IPS-18a (cell line): ENCODE measurements at regions not wholly inside any gene's neighbourhood (a gene's known extent, or its start where the extent isn't known, plus 50 kb on each side); places are given as distances from the start of the nearest gene placed in this dataset.

Source experiments
- H3K27ac ChIP-seq: one replicate; pipeline ENCODE4 v1.5.1; 2013; ENCODE audit warnings: low read length
- H3K27me3 ChIP-seq: one replicate; pipeline ENCODE4 v1.6.1; 2013; ENCODE audit warnings: mild to moderate bottlenecking, low read length; ENCODE audit not compliant: control insufficient read depth, insufficient read depth
- H3K36me3 ChIP-seq: one replicate; pipeline ENCODE4 v1.6.1; 2013; ENCODE audit warnings: low read depth, low read length; ENCODE audit not compliant: control insufficient read depth
- H3K4me1 ChIP-seq: one replicate; pipeline ENCODE4 v1.6.1; 2013; ENCODE audit warnings: low read depth, low read length; ENCODE audit not compliant: control insufficient read depth
- H3K4me3 ChIP-seq: one replicate; pipeline ENCODE4 v1.5.1; 2013; ENCODE audit warnings: low read length
- H3K9ac ChIP-seq: one replicate; pipeline ENCODE4 v1.6.1; 2013; ENCODE audit warnings: mild to moderate bottlenecking, low read length, moderate library complexity
- H3K9me3 ChIP-seq: one replicate; pipeline ENCODE4 v1.6.1; 2013; ENCODE audit warnings: low read depth, low read length; ENCODE audit not compliant: control insufficient read depth

- no peak overlapping the region for H3K27ac ChIP-seq
- H3K4me3 ChIP-seq = no peak overlapping the region
- no peaks in the 10 kb centered on the region for H3K9me3 ChIP-seq
- H3K27me3 ChIP-seq = no peaks in the 10 kb centered on the region
- H3K4me1 ChIP-seq = peaks cover 6% of the 10 kb centered on the region
- H3K36me3 ChIP-seq = peaks cover 5% of the 10 kb centered on the region
- no peak overlapping the region for H3K9ac ChIP-seq
These were observed 66.1 kb downstream of the FAM217A start for GRCh38 chr6:4012826-4013225.

DNA sequence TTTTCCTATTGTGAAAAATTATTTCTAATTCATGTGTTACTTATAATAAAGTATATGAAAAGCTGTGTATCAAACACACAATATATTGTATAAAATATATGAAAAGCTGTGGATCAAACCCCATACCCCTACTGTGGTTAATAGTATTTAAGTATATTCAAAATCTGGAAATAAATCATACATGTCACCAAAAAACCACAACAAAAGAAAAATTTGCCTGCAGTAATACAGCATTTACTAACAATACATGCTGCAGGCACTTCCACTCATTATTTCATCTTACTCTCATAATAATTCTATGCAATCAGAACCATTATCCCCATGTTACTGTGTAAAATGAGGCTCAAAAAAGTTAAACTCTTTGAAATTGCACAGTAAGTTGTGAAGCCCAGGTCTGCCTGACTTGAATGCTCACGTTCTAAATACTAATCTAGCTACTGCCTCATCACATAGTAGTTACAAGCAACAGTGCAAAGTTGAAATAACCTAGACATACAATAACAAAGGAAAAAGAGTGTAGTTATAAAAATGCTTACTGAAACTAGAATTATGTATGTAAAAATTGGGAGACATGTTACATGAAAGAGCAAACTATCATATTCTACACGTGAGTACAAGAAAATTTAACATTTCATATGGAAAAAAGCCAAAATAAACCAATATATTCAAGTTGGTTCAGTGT is 61.7 kb downstream of the FAM217A start:
- no peaks in the 10 kb centered on the region for H3K9me3 ChIP-seq
- H3K27me3 ChIP-seq = no peaks in the 10 kb centered on the region
- peak overlapping the region; percentile 98 for H3K9ac ChIP-seq
- peak overlapping the region; percentile 99 for H3K4me3 ChIP-seq
- peaks cover 5% of the 10 kb centered on the region for H3K36me3 ChIP-seq
- peaks cover 14% of the 10 kb centered on the region for H3K4me1 ChIP-seq
- H3K27ac ChIP-seq = peak overlapping the region; percentile 98

GRCh38 chr6:4017834-4018170 is 61.1 kb downstream of the FAM217A start:
- Histone ChIP-seq H3K9me3 (no peaks in the 10 kb centered on the region), H3K27me3 (no peaks in the 10 kb centered on the region), H3K4me1 (peaks cover 14% of the 10 kb centered on the region), H3K36me3 (peaks cover 5% of the 10 kb centered on the region), H3K4me3 (peak overlapping the region; percentile 99), H3K27ac (peak overlapping the region; percentile 98), H3K9ac (peak overlapping the region; percentile 98)

GRCh38 chr6:4018171-4018923 is 60.6 kb downstream of the FAM217A start:
- Histone ChIP-seq H3K27me3 (no peaks in the 10 kb centered on the region), H3K4me1 (peaks cover 14% of the 10 kb centered on the region), H3K9ac (peak overlapping the region; percentile 98), H3K9me3 (no peaks in the 10 kb centered on the region), H3K36me3 (peaks cover under 1% of the 10 kb centered on the region), H3K27ac (peak overlapping the region; percentile 98), H3K4me3 (peak overlapping the region; percentile 99)
